Parathyroid adenoma (tissue), 2 donors: ENCODE measurements at regions not wholly inside any gene's neighbourhood (a gene's known extent, or its start where the extent isn't known, plus 50 kb on each side); places are given as distances from the start of the nearest gene placed in this dataset.

ENCODE experiments used
- H2AFZ ChIP-seq: fragments of 300-600 bp; sonication (generic); one replicate; pipeline ENCODE4 v1.7.0; 2017; ENCODE audit warnings: antibody characterized with exemption, mild to moderate bottlenecking
- H3K27ac ChIP-seq: fragments of 300-600 bp; sonication (generic); one replicate; pipeline ENCODE4 v1.7.0; 2017
- H3K27me3 ChIP-seq: fragments of 300-600 bp; sonication (generic); one replicate; pipeline ENCODE4 v1.7.0; 2017; ENCODE audit warnings: low read length; ENCODE audit not compliant: control insufficient read depth, insufficient read depth
- H3K36me3 ChIP-seq: fragments of 300-600 bp; sonication (generic); one replicate; pipeline ENCODE4 v1.7.0; 2017; ENCODE audit warnings: low read length; ENCODE audit not compliant: control insufficient read depth, insufficient read depth
- H3K4me1 ChIP-seq: fragments of 300-600 bp; sonication (generic); one replicate; pipeline ENCODE4 v1.7.0; 2017; ENCODE audit warnings: control low read depth
- H3K4me2 ChIP-seq: fragments of 300-600 bp; sonication (generic); one replicate; pipeline ENCODE4 v1.7.0; 2017; ENCODE audit warnings: low read length
- H3K4me3 ChIP-seq: fragments of 300-600 bp; sonication (generic); one replicate; pipeline ENCODE4 v1.7.0; 2017; ENCODE audit warnings: low read depth, low read length
- H3K79me2 ChIP-seq: fragments of 300-600 bp; sonication (generic); one replicate; pipeline ENCODE4 v1.7.0; 2017; ENCODE audit warnings: control low read depth
- H3K9ac ChIP-seq: fragments of 300-600 bp; sonication (generic); one replicate; pipeline ENCODE4 v1.7.0; 2017; ENCODE audit warnings: mild to moderate bottlenecking
- H3K9me3 ChIP-seq: fragments of 300-600 bp; sonication (generic); one replicate; pipeline ENCODE4 v1.7.0; 2017; ENCODE audit warnings: low read length; ENCODE audit not compliant: control insufficient read depth
- CTCF ChIP-seq: fragments of 300-600 bp; sonication (generic); IDR thresholded peaks from one replicate; pipeline ENCODE4 v1.7.0; 2017; ENCODE audit warnings: antibody characterized with exemption, mild to moderate bottlenecking
- donor health status: primary hyperparathyroidism.

- H3K27me3 ChIP-seq = no peaks in the 10 kb centered on the region
- H3K9ac ChIP-seq = no peak overlapping the region
- H3K27ac ChIP-seq = no peak overlapping the region
- H3K9me3 ChIP-seq = no peaks in the 10 kb centered on the region
- H3K79me2 ChIP-seq = no peaks in the 10 kb centered on the region
- H3K4me1 ChIP-seq = no peaks in the 10 kb centered on the region
- no peak overlapping the region for H2AFZ ChIP-seq
- H3K36me3 ChIP-seq = no peaks in the 10 kb centered on the region
- H3K4me3 ChIP-seq = no peak overlapping the region
- TF ChIP-seq CTCF = no peak
- no peak overlapping the region for H3K4me2 ChIP-seq
These were observed 930.8 kb upstream of the CDH9 start for GRCh38 chr5:27969157-27969556.

GRCh38 chr5:27963050-27963783 lies 924.8 kb upstream of the CDH9 start:
- Histone ChIP-seq H3K27ac (no peak overlapping the region), H3K9ac (no peak overlapping the region), H3K4me2 (no peak overlapping the region), H2AFZ (no peak overlapping the region), H3K4me3 (no peak overlapping the region), H3K4me1 (no peaks in the 10 kb centered on the region), H3K9me3 (no peaks in the 10 kb centered on the region), H3K27me3 (no peaks in the 10 kb centered on the region), H3K79me2 (no peaks in the 10 kb centered on the region), H3K36me3 (no peaks in the 10 kb centered on the region)
- TF ChIP-seq CTCF = no peak

DNA sequence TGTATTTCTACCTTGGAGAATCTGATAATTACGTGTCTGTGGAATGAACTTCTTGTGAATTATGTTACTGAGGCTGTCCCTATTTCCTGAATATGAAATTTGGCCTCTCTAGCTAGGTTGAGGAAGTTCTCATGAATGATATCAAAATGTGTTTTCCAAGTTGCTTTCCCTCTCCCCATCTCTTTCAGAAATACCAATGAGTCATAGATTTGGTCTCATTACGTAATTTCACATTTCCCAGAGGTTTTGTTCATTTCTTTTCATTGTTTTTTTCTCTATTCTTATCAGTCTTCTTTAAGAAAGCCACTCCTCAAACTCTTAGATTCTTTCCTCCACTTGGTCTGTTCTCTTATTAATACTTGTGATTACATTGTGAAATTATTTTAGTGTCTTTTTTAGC lies 923.8 kb upstream of the CDH9 start:
- TF ChIP-seq CTCF = no peak
- Histone ChIP-seq H2AFZ (no peak overlapping the region), H3K4me3 (no peak overlapping the region), H3K27ac (no peak overlapping the region), H3K27me3 (no peaks in the 10 kb centered on the region), H3K4me1 (no peaks in the 10 kb centered on the region), H3K4me2 (no peak overlapping the region), H3K9ac (no peak overlapping the region), H3K36me3 (no peaks in the 10 kb centered on the region), H3K79me2 (no peaks in the 10 kb centered on the region), H3K9me3 (no peaks in the 10 kb centered on the region)

DNA sequence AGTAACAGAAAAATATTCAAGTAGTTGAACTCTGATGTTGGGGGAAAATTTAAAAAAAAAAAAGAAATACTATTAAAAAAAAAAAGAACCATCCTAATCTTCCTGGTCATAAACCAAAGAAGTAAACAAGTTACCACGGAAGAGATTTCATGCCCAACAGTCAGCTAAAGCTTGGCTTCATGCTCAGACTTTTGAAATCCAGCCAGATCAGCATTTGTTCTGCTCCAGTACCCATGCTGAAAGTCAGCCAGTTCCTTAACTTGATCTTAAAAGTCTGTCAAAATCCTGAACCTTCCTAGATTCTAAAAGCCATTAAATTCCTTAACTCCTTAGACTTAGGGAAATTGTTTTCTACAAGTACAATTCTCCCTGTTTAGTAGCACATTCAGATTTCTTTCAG lies 908.7 kb upstream of the CDH9 start:
- H3K9ac ChIP-seq = no peak overlapping the region
- TF ChIP-seq CTCF = no peak
- H3K27ac ChIP-seq = no peak overlapping the region
- H3K27me3 ChIP-seq = no peaks in the 10 kb centered on the region
- no peaks in the 10 kb centered on the region for H3K36me3 ChIP-seq
- H2AFZ ChIP-seq = no peak overlapping the region
- H3K4me2 ChIP-seq = no peak overlapping the region
- no peaks in the 10 kb centered on the region for H3K9me3 ChIP-seq
- H3K4me1 ChIP-seq = no peaks in the 10 kb centered on the region
- no peaks in the 10 kb centered on the region for H3K79me2 ChIP-seq
- H3K4me3 ChIP-seq = no peak overlapping the region

DNA sequence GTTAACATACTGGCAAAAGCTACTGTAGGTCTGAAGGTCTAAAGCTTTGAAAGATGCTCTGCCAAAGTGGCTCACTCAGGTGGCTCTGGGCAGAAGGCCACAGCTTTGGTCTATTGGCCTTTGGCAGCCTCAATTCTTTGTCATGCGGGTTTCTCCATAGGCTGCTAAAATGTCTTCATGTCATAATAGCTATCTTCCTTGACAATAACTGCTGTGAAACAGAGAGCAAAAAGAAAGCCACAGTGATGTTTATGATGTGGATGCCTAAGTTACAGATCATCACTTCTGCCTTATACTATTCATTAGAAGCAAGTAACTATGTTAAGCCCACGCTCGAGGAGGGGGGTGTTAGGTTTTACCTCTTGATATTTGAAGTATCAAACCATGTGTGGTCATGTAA lies 906.1 kb upstream of the CDH9 start:
- Histone ChIP-seq H3K4me1 (no peaks in the 10 kb centered on the region), H3K36me3 (no peaks in the 10 kb centered on the region), H3K9me3 (no peaks in the 10 kb centered on the region), H3K4me3 (no peak overlapping the region), H2AFZ (no peak overlapping the region), H3K27me3 (no peaks in the 10 kb centered on the region), H3K27ac (no peak overlapping the region), H3K9ac (no peak overlapping the region), H3K4me2 (no peak overlapping the region), H3K79me2 (no peaks in the 10 kb centered on the region)
- no peak for TF ChIP-seq CTCF
